D721Med (cell line): ENCODE measurements at regions not wholly inside any gene's neighbourhood (a gene's known extent, or its start where the extent isn't known, plus 50 kb on each side); places are given as distances from the start of the nearest gene placed in this dataset.

ENCODE experiments used
- DNase-seq: peaks from one replicate; pipeline ENCODE4 v3.0.0; 2011; ENCODE audit warnings: low spot score; ENCODE audit not compliant: insufficient read length
- FAIRE-seq: peaks from 2 replicates; lab custom pipeline; 2011; peaks lifted over from hg19 to GRCh38; lab: Jason Lieb, UNC
- CTCF ChIP-seq: IDR thresholded peaks from 2 replicates; pipeline ENCODE4 v1.5.1; 2012; ENCODE audit warnings: mild to moderate bottlenecking, control low read depth; ENCODE audit not compliant: insufficient read depth; ENCODE audit errors: missing control alignments

DNA sequence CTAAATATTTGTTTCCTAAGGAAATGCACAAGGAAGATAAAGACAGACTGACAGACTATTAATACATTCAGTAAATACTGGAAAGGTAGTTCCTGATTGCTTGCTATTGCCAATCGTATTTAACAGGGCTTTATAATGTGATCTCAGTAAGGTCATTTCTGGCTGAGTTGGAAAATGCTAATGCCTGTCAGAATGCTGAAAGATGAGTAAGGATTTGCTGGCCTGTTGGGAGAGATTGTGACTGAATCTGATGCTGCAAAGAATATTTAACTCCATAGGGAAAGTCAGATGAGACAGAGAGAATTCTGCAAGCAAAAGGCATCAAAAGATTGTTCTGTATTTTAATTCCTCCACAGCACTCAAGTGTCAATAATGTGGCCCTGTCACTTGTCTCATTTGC, 169.0 kb downstream of the BEND2 start:
- FAIRE-seq (no peak), DNase-seq (no peak)
- no peak for TF ChIP-seq CTCF

DNA sequence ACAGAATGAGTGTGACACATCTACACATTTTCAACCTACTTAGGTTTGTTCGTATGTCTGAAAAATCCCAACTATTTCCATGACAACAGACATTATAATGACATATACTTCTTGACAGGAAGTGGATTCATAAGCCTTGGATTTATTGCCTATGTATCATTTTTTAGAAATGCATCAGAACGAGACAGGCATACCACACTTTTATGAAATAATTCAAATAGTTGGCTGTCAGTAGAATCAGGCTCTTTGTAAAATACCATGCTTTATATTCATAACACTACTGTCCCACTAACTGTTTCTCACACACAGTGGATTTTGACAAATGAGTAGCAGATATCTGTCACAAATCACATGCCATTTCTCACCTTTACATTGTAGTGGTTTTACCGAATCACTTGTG, 173.2 kb downstream of the BEND2 start:
- FAIRE-seq = no peak
- DNase-seq = no peak
- no peak for TF ChIP-seq CTCF

- no peak for TF ChIP-seq CTCF
- DNase-seq (no peak), FAIRE-seq (no peak)
These were observed 175.2 kb downstream of the BEND2 start for GRCh38 chrX:18045436-18045835.

GRCh38 chrX:18042776-18043175, 177.9 kb downstream of the BEND2 start:
- FAIRE-seq (no peak), DNase-seq (no peak)
- TF ChIP-seq CTCF = no peak

- DNase-seq = no peak
- no peak for TF ChIP-seq CTCF
- no peak for FAIRE-seq
These were observed 179.0 kb downstream of the BEND2 start for GRCh38 chrX:18041656-18042055.

GRCh38 chrX:18039023-18039422, 177.9 kb upstream of the RAI2 start:
- TF ChIP-seq CTCF = no peak
- FAIRE-seq = no peak
- no peak for DNase-seq

DNA sequence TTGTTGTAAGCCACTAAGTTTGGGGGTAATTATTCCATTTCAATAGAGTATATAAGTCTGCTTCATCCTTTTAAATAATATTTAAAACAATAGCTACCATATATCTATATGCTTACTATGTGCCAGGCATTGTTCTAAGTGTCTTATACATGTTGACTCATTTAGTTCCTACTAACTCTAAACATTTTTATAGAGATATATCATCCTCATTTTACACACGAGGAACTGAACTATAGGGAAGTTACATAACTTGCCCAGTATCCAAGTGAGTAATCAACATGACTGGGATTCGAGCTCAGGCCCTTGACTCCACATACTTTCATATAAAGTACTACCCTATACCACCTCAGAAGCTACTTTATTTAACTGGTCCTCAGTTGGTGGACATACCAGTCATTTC, 175.3 kb upstream of the RAI2 start:
- DNase-seq (no peak), FAIRE-seq (no peak)
- no peak for TF ChIP-seq CTCF
